ENCODE measurements at regions not wholly inside any gene's neighbourhood (a gene's known extent, or its start where the extent isn't known, plus 50 kb on each side); places are given as distances from the start of the nearest gene placed in this dataset.

- Histone ChIP-seq H3K27ac (ENCODE audit: low read depth, low read length, poor library complexity, severe bottlenecking) (no peak overlapping the region), H3K4me3 (ENCODE audit: low read depth, low read length, poor library complexity, severe bottlenecking) (no peak overlapping the region), H3K9me3 (ENCODE audit: low read depth, low read length, poor library complexity, severe bottlenecking) (no peaks in the 10 kb centered on the region), H3K4me1 (ENCODE audit: insufficient read depth, low read length, poor library complexity, severe bottlenecking) (no peaks in the 10 kb centered on the region), H3K27me3 (replicated peaks; ENCODE audit: insufficient read depth, low read depth, low read length, poor library complexity) (no peaks in the 10 kb centered on the region), H3K36me3 (ENCODE audit: insufficient read depth, low read length, poor library complexity, severe bottlenecking) (no peaks in the 10 kb centered on the region)
- DNase-seq (ENCODE audit: low spot score) = no peak
- ChIA-PET CTCF (no interaction called here), POLR2A (ENCODE audit: low non-redundant PET) (no interaction called here)
- TF ChIP-seq EZH2 (IDR thresholded peaks at IDR 0.05; ENCODE audit: borderline replicate concordance, low read depth, low read length, poor library complexity, severe bottlenecking) = no peak
- TF ChIP-seq, protein P1, sequence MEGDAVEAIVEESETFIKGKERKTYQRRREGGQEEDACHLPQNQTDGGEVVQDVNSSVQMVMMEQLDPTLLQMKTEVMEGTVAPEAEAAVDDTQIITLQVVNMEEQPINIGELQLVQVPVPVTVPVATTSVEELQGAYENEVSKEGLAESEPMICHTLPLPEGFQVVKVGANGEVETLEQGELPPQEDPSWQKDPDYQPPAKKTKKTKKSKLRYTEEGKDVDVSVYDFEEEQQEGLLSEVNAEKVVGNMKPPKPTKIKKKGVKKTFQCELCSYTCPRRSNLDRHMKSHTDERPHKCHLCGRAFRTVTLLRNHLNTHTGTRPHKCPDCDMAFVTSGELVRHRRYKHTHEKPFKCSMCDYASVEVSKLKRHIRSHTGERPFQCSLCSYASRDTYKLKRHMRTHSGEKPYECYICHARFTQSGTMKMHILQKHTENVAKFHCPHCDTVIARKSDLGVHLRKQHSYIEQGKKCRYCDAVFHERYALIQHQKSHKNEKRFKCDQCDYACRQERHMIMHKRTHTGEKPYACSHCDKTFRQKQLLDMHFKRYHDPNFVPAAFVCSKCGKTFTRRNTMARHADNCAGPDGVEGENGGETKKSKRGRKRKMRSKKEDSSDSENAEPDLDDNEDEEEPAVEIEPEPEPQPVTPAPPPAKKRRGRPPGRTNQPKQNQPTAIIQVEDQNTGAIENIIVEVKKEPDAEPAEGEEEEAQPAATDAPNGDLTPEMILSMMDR (conservative IDR thresholded peaks at IDR 0.05; ENCODE audit: low read depth, low read length) = no peak
- no TSS peak for BruUV-seq (replicated peaks)
- intact Hi-C loops (cut with micrococcal nuclease; ENCODE audit: unreplicated experiment) = no loop called here
These were observed 692.0 kb upstream of the FAM98A start for GRCh38 chr2:34291076-34291475.

DNA sequence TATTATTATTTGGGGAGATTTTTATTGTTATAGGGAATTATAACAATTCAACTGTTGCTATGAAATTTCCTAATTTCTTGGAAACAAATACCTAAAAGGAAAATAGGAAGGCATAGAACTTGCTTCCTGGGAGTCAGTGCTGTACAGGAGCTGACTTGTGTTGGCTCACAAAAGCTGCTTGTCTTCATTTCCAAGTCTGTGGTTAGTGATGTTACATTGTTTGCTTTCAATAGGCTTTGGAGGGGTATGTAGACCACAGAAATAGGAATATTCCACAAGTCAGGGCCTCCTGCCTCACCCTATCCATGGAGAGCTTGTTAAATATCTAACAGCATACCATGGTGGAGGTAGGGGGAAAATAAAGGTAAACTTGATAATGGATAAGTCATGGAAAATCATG lies 688.9 kb upstream of the FAM98A start:
- Histone ChIP-seq H3K27me3 (replicated peaks; ENCODE audit: insufficient read depth, low read depth, low read length, poor library complexity) (no peaks in the 10 kb centered on the region), H3K4me3 (ENCODE audit: low read depth, low read length, poor library complexity, severe bottlenecking) (no peak overlapping the region), H3K4me1 (ENCODE audit: insufficient read depth, low read length, poor library complexity, severe bottlenecking) (no peaks in the 10 kb centered on the region), H3K36me3 (ENCODE audit: insufficient read depth, low read length, poor library complexity, severe bottlenecking) (no peaks in the 10 kb centered on the region), H3K9me3 (ENCODE audit: low read depth, low read length, poor library complexity, severe bottlenecking) (no peaks in the 10 kb centered on the region), H3K27ac (ENCODE audit: low read depth, low read length, poor library complexity, severe bottlenecking) (no peak overlapping the region)
- TF ChIP-seq, protein P1 (conservative IDR thresholded peaks at IDR 0.05; ENCODE audit: low read depth, low read length) = no peak
- no peak for TF ChIP-seq EZH2 (IDR thresholded peaks at IDR 0.05; ENCODE audit: borderline replicate concordance, low read depth, low read length, poor library complexity, severe bottlenecking)
- ChIA-PET CTCF (no interaction called here), POLR2A (ENCODE audit: low non-redundant PET) (no interaction called here)
- no peak for DNase-seq (ENCODE audit: low spot score)
- BruUV-seq (replicated peaks) = no TSS peak
- intact Hi-C loops (cut with micrococcal nuclease; ENCODE audit: unreplicated experiment) = no loop called here

- Histone ChIP-seq H3K9me3 (ENCODE audit: low read depth, low read length, poor library complexity, severe bottlenecking) (no peaks in the 10 kb centered on the region), H3K27ac (ENCODE audit: low read depth, low read length, poor library complexity, severe bottlenecking) (no peak overlapping the region), H3K4me3 (ENCODE audit: low read depth, low read length, poor library complexity, severe bottlenecking) (no peak overlapping the region), H3K4me1 (ENCODE audit: insufficient read depth, low read length, poor library complexity, severe bottlenecking) (no peaks in the 10 kb centered on the region), H3K27me3 (replicated peaks; ENCODE audit: insufficient read depth, low read depth, low read length, poor library complexity) (no peaks in the 10 kb centered on the region), H3K36me3 (ENCODE audit: insufficient read depth, low read length, poor library complexity, severe bottlenecking) (no peaks in the 10 kb centered on the region)
- POLR2A ChIA-PET (ENCODE audit: low non-redundant PET) = no interaction called here
- DNase-seq (ENCODE audit: low spot score) = no peak
- no TSS peak for BruUV-seq (replicated peaks)
- CTCF ChIA-PET = no interaction called here
- no peak for TF ChIP-seq EZH2 (IDR thresholded peaks at IDR 0.05; ENCODE audit: borderline replicate concordance, low read depth, low read length, poor library complexity, severe bottlenecking)
- TF ChIP-seq, protein P1 (conservative IDR thresholded peaks at IDR 0.05; ENCODE audit: low read depth, low read length) = no peak
- intact Hi-C loops (cut with micrococcal nuclease; ENCODE audit: unreplicated experiment) = no loop called here
These were observed 681.5 kb upstream of the FAM98A start for GRCh38 chr2:34280606-34281005.
